ENCODE measurements at regions not wholly inside any gene's neighbourhood (a gene's known extent, or its start where the extent isn't known, plus 50 kb on each side); places are given as distances from the start of the nearest gene placed in this dataset.

- 20% methylated on average over 2 of the region's 2 CpGs for WGBS (ENCODE audit: low lambda C conversion rate)
- CTCF ChIA-PET: no interaction called here
Observed at GRCh38 chr16:61564716-61565115, 471.5 kb downstream of the CDH8 start.

More at GRCh38 chr16:61564716-61565115, 471.5 kb downstream of the CDH8 start:
- H3K79me2 ChIP-seq (ENCODE audit: insufficient read depth): no peaks in the 10 kb centered on the region
- POLR2A ChIA-PET: no interaction called here
- H3K9ac ChIP-seq: no peak overlapping the region
- H3K27ac ChIP-seq (ENCODE audit: low read depth in 2 of 2, low read length in 1 of 2): no peak overlapping the region
- no peaks in the 10 kb centered on the region for H3F3A ChIP-seq (replicated peaks; ENCODE audit: insufficient read depth)
- H3K4me1 ChIP-seq (ENCODE audit: control insufficient read depth in 1 of 2, insufficient read depth in 2 of 2, low read depth in 1 of 2, low read length in 1 of 2): no peaks in the 10 kb centered on the region
- DNase-seq: no peak
- H2AFZ ChIP-seq (ENCODE audit: low read depth): no peak overlapping the region
- no peaks in the 10 kb centered on the region for H3K27me3 ChIP-seq (ENCODE audit: insufficient read depth)
- no peaks in the 10 kb centered on the region for H4K20me1 ChIP-seq (ENCODE audit: insufficient read depth)
- H3K9me2 ChIP-seq: no peaks in the 10 kb centered on the region
- no peaks in the 10 kb centered on the region for H3K9me3 ChIP-seq
- H3K4me2 ChIP-seq: no peak overlapping the region
- no peak overlapping the region for H3K4me3 ChIP-seq (ENCODE audit: low read depth in 2 of 2, low read length in 1 of 2)
- H3K36me3 ChIP-seq (replicated peaks in 1 of 2; ENCODE audit: control insufficient read depth in 1 of 2, insufficient read depth in 2 of 2, low read length in 1 of 2): no peaks in the 10 kb centered on the region
- TF ChIP-seq RCOR1 (IDR thresholded peaks at IDR 0.05; ENCODE audit: low read length): no peak
- no peak for TF ChIP-seq SIN3A (IDR thresholded peaks at IDR 0.05; ENCODE audit: borderline replicate concordance, low read depth, low read length)
- no peak for TF ChIP-seq RFX5 (IDR thresholded peaks at IDR 0.05; ENCODE audit: low read length)
- TF ChIP-seq TCF12 (IDR thresholded peaks at IDR 0.05): no peak
- no peak for TF ChIP-seq FOXJ3 (CRISPR knock-in tag; IDR thresholded peaks at IDR 0.05)
- no peak for TF ChIP-seq REST (IDR thresholded peaks at IDR 0.05; ENCODE audit: low read depth, low read length)
- TF ChIP-seq EZH2phosphoT487 (IDR thresholded peaks at IDR 0.05; ENCODE audit: borderline replicate concordance, low read depth): no peak
- no peak for TF ChIP-seq MAX (IDR thresholded peaks at IDR 0.05; ENCODE audit: low read depth)
- no peak for TF ChIP-seq RAD21 (IDR thresholded peaks at IDR 0.05; ENCODE audit: low read length)
- TF ChIP-seq MEF2A (IDR thresholded peaks at IDR 0.05; ENCODE audit: borderline replicate concordance, low read depth): no peak
- no peak for TF ChIP-seq TEAD4 (IDR thresholded peaks at IDR 0.05; ENCODE audit: borderline replicate concordance, insufficient read depth)
- TF ChIP-seq NFIC (IDR thresholded peaks at IDR 0.05; ENCODE audit: borderline replicate concordance): no peak
- TF ChIP-seq TAF1 (IDR thresholded peaks at IDR 0.05; ENCODE audit: borderline replicate concordance, low read depth, low read length): no peak
- TF ChIP-seq CTCF (IDR thresholded peaks at IDR 0.05): no peak
- TF ChIP-seq EP300 (IDR thresholded peaks at IDR 0.05; ENCODE audit: borderline replicate concordance in 1 of 2, low read depth in 1 of 2, low read length in 1 of 2): no peak

All from SK-N-SH (cell line).